GM20000 (cell line): ENCODE measurements at regions not wholly inside any gene's neighbourhood (a gene's known extent, or its start where the extent isn't known, plus 50 kb on each side); places are given as distances from the start of the nearest gene placed in this dataset.

Source experiments
- DNase-seq: peaks from one replicate; pipeline ENCODE4 v3.0.0; 2012; ENCODE audit warnings: low spot score
- CTCF ChIP-seq: IDR thresholded peaks from 2 replicates; pipeline ENCODE4 v1.5.1; 2012; ENCODE audit warnings: mild to moderate bottlenecking, control low read depth; ENCODE audit errors: extremely low read depth, missing control alignments

GRCh38 chr5:1704676-1705075, 95.0 kb downstream of the MRPL36 start:
- no peak for TF ChIP-seq CTCF
- no peak for DNase-seq

- no peak for TF ChIP-seq CTCF
- no peak for DNase-seq
Observed at GRCh38 chr5:1704266-1704665, 95.4 kb downstream of the MRPL36 start.

GRCh38 chr5:1703352-1704050, 96.1 kb downstream of the MRPL36 start:
- DNase-seq, result no peak
- TF ChIP-seq CTCF, result no peak

- TF ChIP-seq CTCF, result no peak
- no peak for DNase-seq
Observed at GRCh38 chr5:1702318-1702717, 97.3 kb downstream of the MRPL36 start.

GRCh38 chr5:1701884-1702283, 97.8 kb downstream of the MRPL36 start:
- TF ChIP-seq CTCF, result no peak

GRCh38 chr5:1701216-1701864, 98.3 kb downstream of the MRPL36 start:
- TF ChIP-seq CTCF, result no peak
- no peak for DNase-seq

More at GRCh38 chr5:1701884-1702283, 97.8 kb downstream of the MRPL36 start:
- no peak for DNase-seq

- no peak for TF ChIP-seq CTCF
- DNase-seq, result no peak
Observed at GRCh38 chr5:1699394-1699793, 100.2 kb downstream of the MRPL36 start.
